COLO829 (cell line): ENCODE measurements at regions not wholly inside any gene's neighbourhood (a gene's known extent, or its start where the extent isn't known, plus 50 kb on each side); places are given as distances from the start of the nearest gene placed in this dataset.

Experiments used
- DNase-seq: peaks from one replicate; pipeline ENCODE4 v3.0.0; 2012; ENCODE audit warnings: low spot score

DNA sequence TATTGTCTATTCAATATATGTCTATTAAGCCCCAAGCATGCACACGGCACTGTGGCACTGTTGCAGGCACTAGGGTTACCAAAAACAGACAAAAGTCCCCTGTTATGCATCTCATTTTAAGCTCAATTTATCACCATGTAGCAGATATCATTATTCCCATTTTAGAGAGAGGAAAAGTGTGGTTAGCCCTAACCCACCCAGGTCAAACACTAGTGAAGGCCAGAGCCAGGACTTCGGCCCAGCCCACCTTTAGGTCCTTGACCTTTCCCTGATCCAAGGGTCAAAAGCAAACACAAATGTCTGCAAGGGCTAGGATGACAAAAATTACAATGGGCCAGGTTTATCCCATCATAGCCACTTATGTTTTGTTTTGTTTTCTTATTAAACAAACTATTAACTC, 130.3 kb upstream of the NUDT7 start:
- DNase-seq = no peak

DNA sequence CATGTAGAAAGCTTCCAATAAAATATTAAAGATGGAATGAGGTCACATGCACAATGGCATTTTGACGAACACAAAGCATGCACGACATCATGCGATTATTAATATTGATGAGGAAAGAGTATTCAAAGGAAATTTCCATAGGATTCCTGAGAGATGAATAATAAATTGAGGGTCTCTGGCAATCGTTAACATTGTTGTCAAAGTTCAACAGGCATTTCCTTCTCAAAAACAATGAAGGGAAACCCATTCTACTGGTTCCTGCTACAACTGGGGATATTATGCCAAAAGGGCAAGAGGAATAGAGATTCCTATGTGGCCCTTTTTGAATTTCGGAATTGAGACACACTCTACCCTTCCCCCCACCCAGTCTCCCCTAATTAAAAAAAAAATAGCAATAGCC, 128.3 kb upstream of the NUDT7 start:
- DNase-seq = no peak

DNA sequence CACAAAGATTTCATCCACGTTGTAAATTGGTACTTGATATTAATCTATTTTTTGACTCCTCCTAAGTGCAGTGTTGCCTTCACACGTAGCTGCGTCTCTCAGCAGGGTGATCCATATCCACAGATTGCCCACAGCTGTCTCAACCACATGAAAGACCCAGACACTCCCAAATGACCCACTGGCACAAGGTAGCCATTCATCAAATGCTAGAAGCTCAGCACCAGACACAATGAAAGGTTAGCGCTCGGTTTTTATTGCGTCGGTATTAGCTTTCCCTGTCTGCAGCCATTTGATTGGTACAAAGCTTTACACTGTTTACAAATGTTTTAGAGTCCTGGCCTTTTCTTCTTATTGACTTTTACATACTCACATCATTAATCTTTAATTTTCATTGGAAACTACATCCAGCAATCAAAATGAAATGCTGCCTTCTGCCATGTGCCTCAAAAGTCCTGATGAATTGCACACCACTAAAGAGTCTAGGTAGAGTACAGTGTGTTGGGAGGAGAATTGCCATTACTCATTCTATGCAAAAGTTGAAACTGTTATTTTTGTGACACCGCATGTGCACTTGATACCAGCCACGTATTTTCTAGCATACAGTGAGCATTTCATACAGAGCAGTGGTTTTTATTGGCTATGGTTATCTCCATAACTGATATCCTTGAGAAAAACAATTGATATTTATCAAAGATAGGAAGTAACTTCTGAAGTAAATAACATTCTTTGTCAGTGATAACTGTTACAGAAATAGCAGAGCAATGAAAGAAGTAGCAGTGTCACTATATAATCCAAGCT, 127.3 kb upstream of the NUDT7 start:
- DNase-seq = no peak

- DNase-seq = no peak
Observed at GRCh38 chr16:77596261-77596660, 126.1 kb upstream of the NUDT7 start.

- DNase-seq = peak; percentile 29
Observed at GRCh38 chr16:77599793-77600415, 122.4 kb upstream of the NUDT7 start.

GRCh38 chr16:77600555-77600954, 121.8 kb upstream of the NUDT7 start:
- no peak for DNase-seq

DNA sequence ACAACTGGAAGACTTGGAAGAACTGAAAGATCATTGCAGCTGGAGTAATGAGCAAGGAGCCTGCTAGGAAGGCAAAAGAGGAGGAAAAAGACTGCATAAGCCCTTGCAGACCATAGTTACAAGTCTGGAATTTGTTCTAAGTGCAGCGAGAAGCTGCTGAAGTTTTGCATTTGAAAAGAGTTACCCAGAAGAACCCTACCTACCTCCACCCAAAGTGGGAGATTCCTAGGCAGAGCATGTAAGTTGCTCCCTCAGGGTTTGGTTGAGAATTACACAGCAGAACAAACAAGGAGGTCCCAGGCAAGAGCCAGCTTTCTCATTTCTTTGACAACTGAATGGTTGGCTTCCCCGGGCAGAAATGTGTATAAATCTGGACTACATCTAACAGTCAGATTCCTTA, 118.7 kb upstream of the NUDT7 start:
- DNase-seq = no peak

DNA sequence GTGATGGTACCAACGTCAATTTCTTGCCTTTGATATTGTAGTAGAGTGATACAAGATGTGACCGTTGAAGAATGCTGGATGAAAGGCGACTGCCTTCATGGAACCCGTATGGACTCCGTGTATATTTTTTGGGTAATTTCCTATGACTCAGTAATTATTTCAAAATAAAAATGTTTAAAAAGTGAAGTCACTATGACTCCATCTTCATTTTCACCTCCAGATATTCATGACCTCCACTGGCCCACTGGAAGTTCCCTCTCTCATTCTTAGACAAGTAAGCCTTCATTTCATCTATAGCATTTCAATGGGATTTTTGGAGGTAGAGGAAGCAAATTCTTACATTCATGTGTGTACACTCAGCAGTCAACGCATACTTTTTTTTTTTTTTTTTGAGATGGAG, 111.8 kb upstream of the NUDT7 start:
- DNase-seq = no peak

- no peak for DNase-seq
Observed at GRCh38 chr16:77611386-77611785, 110.9 kb upstream of the NUDT7 start.

DNA sequence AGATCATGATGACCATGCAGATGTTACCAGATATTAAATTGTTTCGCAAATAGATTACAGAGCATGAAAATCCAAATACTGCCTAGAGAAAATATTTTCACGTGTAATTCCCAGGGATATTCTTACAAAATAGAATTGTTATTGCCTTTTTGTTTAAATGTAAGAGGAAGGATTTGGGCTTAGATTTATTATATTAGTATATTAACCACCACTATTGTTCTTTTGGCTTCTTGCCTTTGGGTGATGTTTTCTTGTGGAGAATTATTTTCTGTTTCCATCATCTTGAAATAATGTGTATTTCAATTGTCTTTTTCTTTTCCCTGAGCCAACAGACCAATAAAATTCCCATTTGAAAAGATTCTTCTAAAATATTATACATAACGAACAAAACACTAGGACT, 109.7 kb upstream of the NUDT7 start:
- no peak for DNase-seq

- no peak for DNase-seq
Observed at GRCh38 chr16:77613095-77613494, 109.2 kb upstream of the NUDT7 start.

DNA sequence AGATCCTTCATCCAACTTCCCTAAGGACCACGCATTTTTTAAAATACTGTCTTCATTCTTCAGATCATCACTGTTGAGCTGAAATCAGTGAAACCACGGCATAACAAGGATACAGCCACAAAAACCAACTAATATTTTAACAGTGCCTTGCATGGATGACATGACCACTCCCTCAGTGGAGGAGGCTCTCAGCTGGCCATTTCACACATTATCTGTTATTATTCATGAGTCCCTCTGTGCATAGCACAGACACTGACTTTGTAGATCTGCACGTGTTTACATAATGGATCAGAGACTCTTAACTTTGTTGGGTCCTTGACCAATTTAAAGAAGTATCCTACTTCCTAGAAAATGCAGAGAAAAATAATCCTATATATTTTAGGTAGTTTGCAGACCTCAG, 104.8 kb upstream of the NUDT7 start:
- no peak for DNase-seq

DNA sequence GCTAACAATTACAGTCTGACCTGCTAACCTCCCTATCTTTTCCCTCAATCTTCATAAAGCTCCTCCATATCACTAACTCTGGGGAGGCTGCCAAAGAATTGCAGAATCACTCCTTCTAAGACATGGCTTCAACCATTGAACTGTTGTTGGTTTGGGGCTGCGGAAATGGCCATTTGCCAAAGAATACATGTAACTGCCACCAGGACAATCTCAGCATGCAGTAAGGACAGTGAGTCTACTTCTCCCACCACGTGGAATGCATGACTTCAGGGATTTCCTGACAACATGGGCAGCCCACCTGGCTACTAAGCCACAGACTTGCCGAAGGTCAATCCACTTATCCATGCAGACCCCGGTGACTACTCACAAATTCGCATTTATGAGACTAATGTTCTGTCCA, 104.3 kb upstream of the NUDT7 start:
- DNase-seq = no peak

DNA sequence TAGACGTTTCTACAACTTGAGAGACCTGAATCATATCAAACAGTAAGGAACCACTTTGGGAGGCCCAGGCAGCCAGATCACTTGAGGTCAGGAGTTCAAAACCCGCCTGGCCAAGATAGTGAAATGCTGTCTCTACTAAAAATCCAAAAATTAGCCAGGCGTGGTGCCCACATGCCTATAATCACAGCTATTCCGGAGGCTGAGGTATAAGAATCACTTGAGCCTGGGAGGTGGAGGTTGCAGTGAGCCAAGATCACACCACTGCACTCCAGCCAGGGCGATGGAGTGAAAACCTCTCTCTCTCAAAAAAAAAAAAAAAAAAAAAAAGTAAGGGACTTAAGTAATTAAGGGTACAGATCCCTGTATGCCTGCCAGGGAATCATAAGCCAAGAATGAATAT, 103.4 kb upstream of the NUDT7 start:
- no peak for DNase-seq

GRCh38 chr16:77624085-77624484, 98.2 kb upstream of the NUDT7 start:
- no peak for DNase-seq

- DNase-seq = no peak
Observed at GRCh38 chr16:77636615-77637014, 85.7 kb upstream of the NUDT7 start.

DNA sequence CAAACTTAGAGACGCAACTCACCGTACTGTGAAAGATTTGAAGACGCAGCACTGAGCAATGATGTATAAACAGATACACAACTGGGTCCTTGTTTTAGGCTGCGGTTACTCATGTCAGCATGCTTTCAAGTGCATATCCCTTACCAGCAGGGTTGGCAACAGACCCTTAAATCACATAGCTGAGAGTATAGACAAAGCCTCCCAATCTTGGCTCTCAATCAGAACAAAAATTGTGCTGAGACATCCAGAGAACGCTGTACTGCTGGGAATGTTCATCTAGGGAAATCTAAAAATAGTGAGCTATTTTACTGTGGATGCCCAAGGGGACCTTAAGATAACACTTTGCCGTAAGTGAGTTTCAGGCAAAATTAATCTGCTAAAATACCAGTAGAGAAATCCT, 84.4 kb upstream of the NUDT7 start:
- DNase-seq = no peak

- no peak for DNase-seq
Observed at GRCh38 chr16:77643176-77643575, 79.1 kb upstream of the NUDT7 start.

GRCh38 chr16:77645764-77646163, 76.5 kb upstream of the NUDT7 start:
- DNase-seq = no peak

DNA sequence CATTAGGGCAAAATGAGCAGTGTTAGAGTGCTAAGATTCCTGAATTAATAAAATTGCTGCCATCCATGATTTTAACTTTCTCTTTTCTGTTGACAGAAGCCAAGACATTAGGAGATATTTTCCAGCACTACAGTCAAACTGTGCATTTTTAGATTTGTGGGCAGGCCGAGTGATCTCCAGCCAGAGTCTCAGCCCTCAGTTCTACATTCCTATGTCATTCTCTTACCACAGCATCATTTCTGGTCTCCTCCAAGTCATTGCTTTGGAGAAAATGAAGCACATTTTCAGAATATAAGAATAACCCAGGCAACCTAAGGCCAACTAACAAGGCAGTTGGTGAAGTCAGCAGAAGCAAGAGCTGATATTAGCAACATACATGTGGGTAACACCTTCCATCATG, 74.6 kb upstream of the NUDT7 start:
- no peak for DNase-seq

- DNase-seq = no peak
Observed at GRCh38 chr16:77650761-77651160, 71.6 kb upstream of the NUDT7 start.

- no peak for DNase-seq
Observed at GRCh38 chr16:77652399-77652798, 69.9 kb upstream of the NUDT7 start.

- peak; percentile 17 for DNase-seq
Observed at GRCh38 chr16:77657016-77657415, 65.3 kb upstream of the NUDT7 start.

- DNase-seq = peak; percentile 22
Observed at GRCh38 chr16:77660311-77660710, 62.0 kb upstream of the NUDT7 start.
